HFF-Myc (cell line): ENCODE measurements at regions not wholly inside any gene's neighbourhood (a gene's known extent, or its start where the extent isn't known, plus 50 kb on each side); places are given as distances from the start of the nearest gene placed in this dataset.

Source experiments
- DNase-seq: peaks from one replicate; pipeline ENCODE4 v3.0.0-alpha.2; 2011; ENCODE audit warnings: low read depth; ENCODE audit errors: extremely low read depth
- H3K4me3 ChIP-seq: replicated peaks from 2 replicates; pipeline ENCODE4 v1.5.1; 2011; ENCODE audit warnings: low read depth, mild to moderate bottlenecking, control low read depth, low read length
- TF ChIP-seq, protein P1 (sequence below): IDR thresholded peaks from 2 replicates; pipeline ENCODE4 v1.5.1; 2012; ENCODE audit warnings: mild to moderate bottlenecking, low read depth, low read length, control low read depth; ENCODE audit errors: missing control alignments

DNA sequence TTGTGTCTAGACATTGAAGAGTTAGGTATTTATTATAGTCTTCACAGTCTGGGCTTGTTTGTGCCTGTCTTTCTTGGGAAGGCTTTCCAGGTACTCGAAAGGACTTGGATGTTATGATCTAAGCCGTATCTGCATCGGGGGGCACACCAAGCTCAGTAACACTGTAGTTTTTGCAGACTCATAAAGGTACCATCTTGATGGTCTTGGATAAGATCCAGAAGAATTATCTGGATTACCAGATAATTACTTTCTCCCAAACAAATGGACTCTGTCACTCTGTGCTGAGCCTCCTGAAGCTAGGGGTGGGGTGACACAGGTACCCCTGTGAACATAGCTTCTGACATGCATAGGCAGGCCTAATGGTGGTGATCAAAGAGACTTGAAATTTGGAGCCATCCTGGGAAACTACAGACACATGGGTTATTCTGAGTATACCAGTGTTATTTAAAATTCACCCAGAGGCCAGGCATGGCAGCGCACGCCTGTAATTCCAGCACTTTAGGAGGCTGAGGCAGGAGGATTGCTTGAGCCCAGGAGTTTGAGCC is 238.6 kb upstream of the TPM1 start:
- no peak overlapping the region for H3K4me3 ChIP-seq
- no peak for DNase-seq
- TF ChIP-seq, protein P1, sequence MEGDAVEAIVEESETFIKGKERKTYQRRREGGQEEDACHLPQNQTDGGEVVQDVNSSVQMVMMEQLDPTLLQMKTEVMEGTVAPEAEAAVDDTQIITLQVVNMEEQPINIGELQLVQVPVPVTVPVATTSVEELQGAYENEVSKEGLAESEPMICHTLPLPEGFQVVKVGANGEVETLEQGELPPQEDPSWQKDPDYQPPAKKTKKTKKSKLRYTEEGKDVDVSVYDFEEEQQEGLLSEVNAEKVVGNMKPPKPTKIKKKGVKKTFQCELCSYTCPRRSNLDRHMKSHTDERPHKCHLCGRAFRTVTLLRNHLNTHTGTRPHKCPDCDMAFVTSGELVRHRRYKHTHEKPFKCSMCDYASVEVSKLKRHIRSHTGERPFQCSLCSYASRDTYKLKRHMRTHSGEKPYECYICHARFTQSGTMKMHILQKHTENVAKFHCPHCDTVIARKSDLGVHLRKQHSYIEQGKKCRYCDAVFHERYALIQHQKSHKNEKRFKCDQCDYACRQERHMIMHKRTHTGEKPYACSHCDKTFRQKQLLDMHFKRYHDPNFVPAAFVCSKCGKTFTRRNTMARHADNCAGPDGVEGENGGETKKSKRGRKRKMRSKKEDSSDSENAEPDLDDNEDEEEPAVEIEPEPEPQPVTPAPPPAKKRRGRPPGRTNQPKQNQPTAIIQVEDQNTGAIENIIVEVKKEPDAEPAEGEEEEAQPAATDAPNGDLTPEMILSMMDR = no peak

DNA sequence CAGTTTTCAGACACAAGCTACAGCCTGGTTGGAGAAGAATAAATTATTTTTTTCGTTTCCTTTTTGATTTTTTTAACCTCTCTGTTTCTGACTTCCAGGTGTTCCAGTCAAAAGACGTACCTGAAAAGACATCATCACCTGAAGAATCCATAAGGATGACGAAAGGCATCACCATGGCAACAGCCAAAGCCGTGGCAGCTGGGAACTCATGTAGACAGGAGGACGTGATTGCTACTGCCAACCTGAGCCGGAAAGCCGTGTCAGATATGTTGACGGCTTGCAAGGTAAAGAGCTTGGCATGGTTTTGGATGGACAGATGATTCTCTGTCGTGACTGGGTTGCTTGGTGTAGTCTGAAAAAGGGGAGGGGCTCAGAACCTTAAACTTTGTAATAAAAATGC is 237.0 kb upstream of the TPM1 start:
- H3K4me3 ChIP-seq = no peak overlapping the region
- TF ChIP-seq, protein P1 = no peak
- DNase-seq = no peak

DNA sequence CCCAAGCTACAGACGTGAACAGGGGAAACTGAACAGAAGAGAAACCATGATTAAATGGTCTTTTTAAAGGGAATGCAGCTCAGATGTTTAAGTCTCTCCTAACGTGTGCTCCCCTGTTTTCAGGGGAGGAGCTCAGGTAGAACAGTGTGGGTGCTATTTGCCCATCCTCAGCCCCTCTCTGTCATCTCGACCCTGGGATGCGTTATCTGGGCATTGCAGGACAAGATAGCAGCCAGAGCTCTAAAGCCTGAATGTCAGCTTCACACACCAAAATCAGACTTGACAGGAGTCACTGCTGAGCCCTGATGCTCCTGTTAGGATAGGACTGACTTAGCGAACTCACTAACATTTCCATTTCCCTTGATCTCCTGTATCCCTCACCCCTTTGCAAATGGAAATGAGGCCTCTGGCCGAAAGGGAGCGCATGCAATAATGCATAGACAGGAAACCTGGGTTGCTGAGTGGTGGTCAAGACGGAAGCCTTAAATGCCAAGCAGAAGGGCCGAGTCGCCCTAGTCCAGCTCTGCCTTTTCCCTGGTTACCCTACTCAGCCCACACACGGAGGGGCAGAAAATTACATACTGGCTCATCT is 234.9 kb upstream of the TPM1 start:
- no peak for DNase-seq
- TF ChIP-seq, protein P1 = no peak
- H3K4me3 ChIP-seq = no peak overlapping the region

DNA sequence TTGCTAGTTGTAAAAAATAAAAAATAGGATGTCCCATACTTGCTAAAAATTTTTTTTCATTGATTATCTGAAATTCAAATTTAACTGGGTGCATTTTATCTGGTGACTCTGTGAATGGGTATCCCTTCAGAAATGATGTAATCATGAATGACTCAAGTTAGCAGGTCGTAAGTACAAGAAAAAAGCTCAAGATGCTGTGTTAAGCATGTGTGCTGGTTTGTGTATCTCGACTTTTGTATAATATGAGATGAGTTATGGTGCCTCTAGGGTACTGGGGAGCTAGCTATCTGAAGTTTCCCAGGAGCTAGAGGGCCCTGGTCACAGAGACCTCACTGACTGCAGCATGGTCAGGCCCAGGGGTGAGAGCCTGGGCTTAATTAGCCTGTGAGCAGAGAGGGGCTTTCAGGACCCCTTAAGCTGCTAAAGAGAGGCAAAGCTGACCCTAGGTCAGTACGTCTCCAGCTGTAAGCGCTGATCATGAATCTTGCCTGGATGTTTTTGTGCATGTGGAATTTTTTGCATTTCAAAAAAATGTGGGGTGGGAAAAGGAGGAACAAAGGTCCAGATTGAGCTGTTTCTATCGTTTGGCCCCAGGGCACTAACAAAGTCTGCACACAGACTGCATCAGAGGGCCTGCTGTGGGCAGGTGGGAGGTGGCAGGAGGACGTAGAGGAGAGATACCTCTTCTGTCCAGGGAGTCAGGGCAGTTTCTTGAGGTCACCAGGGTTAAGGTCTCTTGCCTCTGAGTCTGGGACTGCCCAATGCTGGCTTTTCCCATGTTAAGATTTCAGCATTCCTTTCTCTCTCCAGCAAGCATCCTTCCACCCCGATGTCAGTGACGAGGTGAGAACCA is 233.2 kb upstream of the TPM1 start:
- no peak for DNase-seq
- TF ChIP-seq, protein P1 = no peak
- no peak overlapping the region for H3K4me3 ChIP-seq

DNA sequence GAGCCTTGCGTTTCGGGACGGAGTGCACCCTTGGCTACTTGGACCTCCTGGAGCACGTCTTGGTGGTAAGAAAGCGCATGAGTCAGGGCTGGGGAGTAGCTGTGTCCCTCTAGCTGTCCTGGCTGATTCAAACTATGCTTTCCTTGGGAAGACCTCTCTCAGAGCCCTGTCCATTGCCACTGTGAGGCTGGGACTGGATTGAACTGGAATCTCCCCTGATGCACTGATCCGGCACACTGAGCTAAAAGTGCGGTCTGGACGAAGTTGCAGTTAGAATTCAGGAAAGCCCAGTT is 232.6 kb upstream of the TPM1 start:
- TF ChIP-seq, protein P1 = no peak
- no peak for DNase-seq

DNA sequence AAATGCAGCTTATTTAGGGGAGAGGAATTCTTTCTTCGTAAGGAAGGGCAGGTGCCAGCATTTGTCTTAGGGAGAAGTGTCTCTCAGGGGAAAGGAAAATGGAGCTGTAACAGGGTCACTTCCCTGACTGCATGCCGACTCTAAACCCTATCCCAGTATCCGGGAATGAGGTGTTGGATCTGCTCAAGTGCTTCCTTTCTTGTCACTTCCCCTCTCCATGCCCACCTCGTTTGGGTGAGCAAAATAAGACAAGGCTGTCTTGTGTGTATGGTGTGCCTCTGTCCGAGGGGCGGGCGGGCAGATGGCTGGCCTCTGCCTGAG is 230.1 kb upstream of the TPM1 start:
- no peak overlapping the region for H3K4me3 ChIP-seq
- TF ChIP-seq, protein P1 = no peak
- DNase-seq = no peak

More for the DNA sequence above, 232.6 kb upstream of the TPM1 start:
- no peak overlapping the region for H3K4me3 ChIP-seq
